IPS-18a (cell line): ENCODE measurements at regions not wholly inside any gene's neighbourhood (a gene's known extent, or its start where the extent isn't known, plus 50 kb on each side); places are given as distances from the start of the nearest gene placed in this dataset.
"Not testable (repeated sequence)": the region's sequence is repeated elsewhere in the genome, so short reads cannot be mapped to it uniquely, and the experiment has no call there.

ENCODE experiments used
- H3K27ac ChIP-seq: one replicate; pipeline ENCODE4 v1.5.1; 2013; ENCODE audit warnings: low read length
- H3K27me3 ChIP-seq: one replicate; pipeline ENCODE4 v1.6.1; 2013; ENCODE audit warnings: mild to moderate bottlenecking, low read length; ENCODE audit not compliant: control insufficient read depth, insufficient read depth
- H3K36me3 ChIP-seq: one replicate; pipeline ENCODE4 v1.6.1; 2013; ENCODE audit warnings: low read depth, low read length; ENCODE audit not compliant: control insufficient read depth
- H3K4me1 ChIP-seq: one replicate; pipeline ENCODE4 v1.6.1; 2013; ENCODE audit warnings: low read depth, low read length; ENCODE audit not compliant: control insufficient read depth
- H3K4me3 ChIP-seq: one replicate; pipeline ENCODE4 v1.5.1; 2013; ENCODE audit warnings: low read length
- H3K9ac ChIP-seq: one replicate; pipeline ENCODE4 v1.6.1; 2013; ENCODE audit warnings: mild to moderate bottlenecking, low read length, moderate library complexity
- H3K9me3 ChIP-seq: one replicate; pipeline ENCODE4 v1.6.1; 2013; ENCODE audit warnings: low read depth, low read length; ENCODE audit not compliant: control insufficient read depth

DNA sequence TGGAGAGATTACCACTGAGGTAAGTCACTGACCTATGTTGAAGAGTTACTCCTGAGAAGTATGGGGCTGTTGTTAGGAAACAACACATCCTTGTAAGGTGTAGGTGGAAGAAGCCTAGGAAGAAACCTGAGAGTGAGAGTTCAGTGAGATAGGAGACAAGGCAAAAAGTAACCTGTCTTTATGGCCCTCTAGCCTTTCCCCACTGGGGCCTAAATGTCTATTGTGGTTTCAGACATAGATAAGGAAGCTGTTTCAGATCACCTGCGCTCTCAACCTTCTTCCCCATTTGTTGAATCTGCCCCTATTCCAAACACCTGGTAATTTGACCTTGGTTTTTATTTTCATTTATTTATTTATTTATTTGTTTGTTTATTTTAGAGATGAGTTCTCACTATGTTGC, 397.1 kb upstream of the RORB start:
- Histone ChIP-seq H3K9me3 (peaks cover 58% of the 10 kb centered on the region), H3K27ac (no peak overlapping the region), H3K9ac (no peak overlapping the region), H3K36me3 (peaks cover 42% of the 10 kb centered on the region), H3K27me3 (no peaks in the 10 kb centered on the region), H3K4me1 (no peaks in the 10 kb centered on the region), H3K4me3 (no peak overlapping the region)

DNA sequence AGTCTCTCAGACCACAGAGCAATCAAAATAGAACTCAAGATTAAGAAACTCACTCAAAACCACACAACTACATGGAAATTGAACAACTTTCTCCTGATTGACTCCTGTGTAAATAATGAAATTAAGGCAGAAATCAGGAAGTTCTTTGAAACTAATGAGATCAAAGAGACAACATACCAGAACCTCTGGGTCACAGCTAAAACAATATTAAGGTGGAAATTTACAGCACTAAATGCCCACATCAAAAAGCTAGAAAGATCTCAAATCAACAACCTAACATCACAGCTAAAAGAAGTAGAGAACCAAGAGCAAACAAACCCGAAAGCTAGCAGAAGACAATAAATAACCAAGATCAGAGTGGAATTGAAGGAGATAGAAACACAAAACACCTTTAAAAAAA, 395.0 kb upstream of the RORB start:
- Histone ChIP-seq H3K9me3 (peaks cover 76% of the 10 kb centered on the region), H3K36me3 (peaks cover 33% of the 10 kb centered on the region)
- not testable (repeated sequence) for H3K4me1 ChIP-seq, H3K9ac ChIP-seq, H3K27me3 ChIP-seq, H3K27ac ChIP-seq, H3K4me3 ChIP-seq

- Histone ChIP-seq H3K9ac (no peak overlapping the region), H3K9me3 (peaks cover 79% of the 10 kb centered on the region), H3K36me3 (peaks cover 33% of the 10 kb centered on the region), H3K4me1 (no peaks in the 10 kb centered on the region), H3K27ac (no peak overlapping the region), H3K27me3 (no peaks in the 10 kb centered on the region), H3K4me3 (no peak overlapping the region)
Measured at GRCh38 chr9:74102702-74103101, 394.4 kb upstream of the RORB start.

- H3K4me3 ChIP-seq = no peak overlapping the region
- no peaks in the 10 kb centered on the region for H3K4me1 ChIP-seq
- H3K36me3 ChIP-seq = no peaks in the 10 kb centered on the region
Measured at GRCh38 chr9:74107692-74108091, 389.4 kb upstream of the RORB start.

GRCh38 chr9:74115976-74116375, 381.2 kb upstream of the RORB start:
- no peak overlapping the region for H3K9ac ChIP-seq
- no peak overlapping the region for H3K27ac ChIP-seq
- H3K4me1 ChIP-seq = no peaks in the 10 kb centered on the region
- H3K9me3 ChIP-seq = no peaks in the 10 kb centered on the region
- no peaks in the 10 kb centered on the region for H3K36me3 ChIP-seq
- H3K27me3 ChIP-seq = no peaks in the 10 kb centered on the region
- H3K4me3 ChIP-seq = no peak overlapping the region

More at GRCh38 chr9:74107692-74108091, 389.4 kb upstream of the RORB start:
- Histone ChIP-seq H3K9ac (no peak overlapping the region), H3K27me3 (no peaks in the 10 kb centered on the region), H3K9me3 (peaks cover 41% of the 10 kb centered on the region), H3K27ac (no peak overlapping the region)

- H3K9me3 ChIP-seq = no peaks in the 10 kb centered on the region
- no peak overlapping the region for H3K9ac ChIP-seq
- no peak overlapping the region for H3K27ac ChIP-seq
- H3K4me1 ChIP-seq = no peaks in the 10 kb centered on the region
- no peaks in the 10 kb centered on the region for H3K36me3 ChIP-seq
- no peak overlapping the region for H3K4me3 ChIP-seq
- H3K27me3 ChIP-seq = no peaks in the 10 kb centered on the region
Measured at GRCh38 chr9:74117151-74117550, 380.0 kb upstream of the RORB start.

- Histone ChIP-seq H3K36me3 (no peaks in the 10 kb centered on the region), H3K9me3 (no peaks in the 10 kb centered on the region), H3K4me3 (no peak overlapping the region), H3K9ac (no peak overlapping the region), H3K27ac (no peak overlapping the region), H3K27me3 (no peaks in the 10 kb centered on the region), H3K4me1 (no peaks in the 10 kb centered on the region)
Measured at GRCh38 chr9:74117731-74118130, 379.4 kb upstream of the RORB start.

GRCh38 chr9:74120061-74120460, 377.1 kb upstream of the RORB start:
- Histone ChIP-seq H3K4me1 (no peaks in the 10 kb centered on the region), H3K4me3 (no peak overlapping the region), H3K36me3 (no peaks in the 10 kb centered on the region), H3K27me3 (no peaks in the 10 kb centered on the region), H3K9ac (no peak overlapping the region), H3K9me3 (no peaks in the 10 kb centered on the region), H3K27ac (no peak overlapping the region)

GRCh38 chr9:74120470-74120869, 376.7 kb upstream of the RORB start:
- no peak overlapping the region for H3K27ac ChIP-seq
- H3K4me3 ChIP-seq = no peak overlapping the region
- no peaks in the 10 kb centered on the region for H3K27me3 ChIP-seq
- H3K4me1 ChIP-seq = no peaks in the 10 kb centered on the region
- H3K9me3 ChIP-seq = no peaks in the 10 kb centered on the region
- no peaks in the 10 kb centered on the region for H3K36me3 ChIP-seq
- no peak overlapping the region for H3K9ac ChIP-seq

DNA sequence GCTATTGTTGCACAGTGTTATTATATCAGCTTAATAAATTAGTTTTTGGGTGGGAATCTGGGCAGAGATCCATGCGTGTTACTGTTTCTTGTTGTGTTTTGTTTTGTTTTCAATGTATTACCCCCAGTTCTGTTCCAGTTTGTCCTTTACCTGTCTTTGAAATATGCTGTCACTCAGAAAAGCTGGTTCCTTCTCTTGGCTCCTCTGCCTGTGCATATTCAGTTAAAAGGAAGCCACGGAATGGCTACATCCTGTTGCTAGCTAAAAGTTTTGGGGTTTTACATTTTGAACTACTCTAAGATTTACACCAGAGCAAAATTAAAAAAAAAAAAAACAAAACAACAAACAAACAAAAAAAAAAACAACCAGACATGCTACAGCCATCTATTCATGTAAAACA, 374.9 kb upstream of the RORB start:
- H3K27ac ChIP-seq = no peak overlapping the region
- H3K27me3 ChIP-seq = no peaks in the 10 kb centered on the region
- no peaks in the 10 kb centered on the region for H3K36me3 ChIP-seq
- no peak overlapping the region for H3K4me3 ChIP-seq
- no peaks in the 10 kb centered on the region for H3K9me3 ChIP-seq
- no peak overlapping the region for H3K9ac ChIP-seq
- H3K4me1 ChIP-seq = no peaks in the 10 kb centered on the region

DNA sequence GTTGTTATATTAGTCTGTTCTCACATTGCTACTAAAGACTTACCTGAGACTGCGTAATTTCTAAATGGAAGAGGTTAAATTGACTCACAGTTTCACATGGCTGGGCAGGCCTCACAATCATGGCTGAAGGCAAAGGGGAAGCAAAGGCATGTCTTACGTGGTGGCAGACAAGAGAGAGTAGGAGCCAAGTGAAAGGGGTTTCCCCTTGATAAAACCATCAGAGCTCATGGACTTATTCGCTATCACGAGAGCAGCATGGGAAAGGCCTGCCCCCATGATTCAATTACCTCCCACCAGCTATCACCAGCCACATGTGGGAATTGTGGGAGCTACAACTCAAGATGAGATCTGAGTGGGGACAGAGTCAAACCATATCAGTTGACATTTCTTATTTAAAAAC, 374.5 kb upstream of the RORB start:
- H3K4me1 ChIP-seq = no peaks in the 10 kb centered on the region
- no peak overlapping the region for H3K9ac ChIP-seq
- no peaks in the 10 kb centered on the region for H3K36me3 ChIP-seq
- H3K9me3 ChIP-seq = no peaks in the 10 kb centered on the region
- H3K27me3 ChIP-seq = no peaks in the 10 kb centered on the region
- H3K4me3 ChIP-seq = no peak overlapping the region
- H3K27ac ChIP-seq = no peak overlapping the region

- Histone ChIP-seq H3K9me3 (no peaks in the 10 kb centered on the region), H3K27ac (no peak overlapping the region), H3K36me3 (no peaks in the 10 kb centered on the region), H3K27me3 (no peaks in the 10 kb centered on the region), H3K4me3 (no peak overlapping the region), H3K4me1 (no peaks in the 10 kb centered on the region), H3K9ac (no peak overlapping the region)
Measured at GRCh38 chr9:74125941-74126340, 371.2 kb upstream of the RORB start.
